WI38 (cell line): ENCODE measurements at regions not wholly inside any gene's neighbourhood (a gene's known extent, or its start where the extent isn't known, plus 50 kb on each side); places are given as distances from the start of the nearest gene placed in this dataset.

Experiments
- H3K4me3 ChIP-seq: 2 replicates; pipeline ENCODE4 v1.5.1; 2011; ENCODE audit warnings: low read depth, mild to moderate bottlenecking, control low read depth, low read length
- CTCF ChIP-seq: IDR thresholded peaks from 2 replicates; pipeline ENCODE4 v1.5.1; 2012; ENCODE audit warnings: low read depth, mild to moderate bottlenecking, control low read depth, low read length

- no peak for TF ChIP-seq CTCF
- H3K4me3 ChIP-seq: no peak overlapping the region
These were observed 205.1 kb upstream of the SMLR1 start for GRCh38 chr6:130622142-130622541.

GRCh38 chr6:130624046-130624445 lies 203.2 kb upstream of the SMLR1 start:
- TF ChIP-seq CTCF: no peak
- H3K4me3 ChIP-seq: no peak overlapping the region

- TF ChIP-seq CTCF: no peak
These were observed 201.2 kb upstream of the SMLR1 start for GRCh38 chr6:130625825-130626527.

GRCh38 chr6:130628862-130629261 lies 198.3 kb upstream of the SMLR1 start:
- H3K4me3 ChIP-seq: no peak overlapping the region
- TF ChIP-seq CTCF: no peak

More at GRCh38 chr6:130625825-130626527, 201.2 kb upstream of the SMLR1 start:
- no peak overlapping the region for H3K4me3 ChIP-seq

GRCh38 chr6:130629640-130630039 lies 197.6 kb upstream of the SMLR1 start:
- TF ChIP-seq CTCF: no peak
- no peak overlapping the region for H3K4me3 ChIP-seq

- no peak overlapping the region for H3K4me3 ChIP-seq
- TF ChIP-seq CTCF: no peak
These were observed 194.9 kb upstream of the SMLR1 start for GRCh38 chr6:130632277-130632676.

GRCh38 chr6:130632897-130633296 lies 194.3 kb upstream of the SMLR1 start:
- no peak overlapping the region for H3K4me3 ChIP-seq
- TF ChIP-seq CTCF: no peak
